Nephron progenitor cell (in vitro differentiated cells): ENCODE measurements at regions not wholly inside any gene's neighbourhood (a gene's known extent, or its start where the extent isn't known, plus 50 kb on each side); places are given as distances from the start of the nearest gene placed in this dataset.

Experiments used
- DNase-seq: peaks from one replicate; pipeline ENCODE4 v3.0.0; 2021
- H3K27ac Mint-ChIP-seq: 2 replicates; pipeline ENCODE4 v1.8.0; 2021; ENCODE audit warnings: mild to moderate bottlenecking, moderate library complexity, mixed read lengths
- H3K27me3 Mint-ChIP-seq: 2 replicates; pipeline ENCODE4 v1.8.0; 2021; ENCODE audit warnings: mild to moderate bottlenecking, low read depth, mixed read lengths; ENCODE audit not compliant: poor library complexity
- H3K36me3 Mint-ChIP-seq: 2 replicates; pipeline ENCODE4 v1.8.0; 2021; ENCODE audit warnings: low read depth, mixed read lengths
- H3K4me1 Mint-ChIP-seq: 2 replicates; pipeline ENCODE4 v1.8.0; 2021; ENCODE audit warnings: mixed read lengths
- H3K4me3 Mint-ChIP-seq: 2 replicates; pipeline ENCODE4 v1.8.0; 2021; ENCODE audit warnings: mild to moderate bottlenecking, moderate library complexity, mixed read lengths
- H3K9me3 Mint-ChIP-seq: 2 replicates; pipeline ENCODE4 v1.8.0; 2021; ENCODE audit warnings: mild to moderate bottlenecking, moderate library complexity, mixed read lengths
- CTCF ChIP-seq: fragments of 200-600 bp; sonication (generic); IDR thresholded peaks from 2 replicates; pipeline ENCODE4 v1.5.0; 2021; ENCODE audit warnings: antibody characterized with exemption

DNA sequence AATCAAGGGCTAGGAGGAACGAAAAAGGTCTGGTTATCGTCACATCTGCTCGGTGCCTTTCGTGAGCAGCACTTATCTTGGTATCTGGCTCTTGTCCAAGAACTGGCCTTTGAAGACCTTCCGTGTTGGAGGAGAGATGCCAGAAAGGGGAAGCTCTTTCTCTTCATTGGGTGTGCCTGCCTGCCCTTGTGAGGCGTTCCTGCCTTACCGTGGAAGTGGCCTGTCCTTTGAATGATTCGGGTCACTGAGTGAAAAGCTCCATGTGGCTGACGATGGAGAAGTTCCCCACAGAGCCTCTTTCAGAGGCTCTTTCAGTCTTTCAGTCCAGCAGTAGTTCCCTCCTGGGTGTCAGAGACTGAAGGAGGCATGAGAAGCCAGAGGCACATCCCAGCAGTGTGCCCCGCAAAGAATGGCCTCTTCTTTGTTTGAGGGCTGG, 121.5 kb upstream of the SLC10A2 start:
- no peaks in the 10 kb centered on the region for H3K9me3 Mint-ChIP-seq
- no peak overlapping the region for H3K27ac Mint-ChIP-seq
- H3K36me3 Mint-ChIP-seq, result no peaks in the 10 kb centered on the region
- H3K4me1 Mint-ChIP-seq, result peaks cover 40% of the 10 kb centered on the region
- no peak overlapping the region for H3K4me3 Mint-ChIP-seq
- DNase-seq, result no peak
- no peaks in the 10 kb centered on the region for H3K27me3 Mint-ChIP-seq
- TF ChIP-seq CTCF, result no peak

DNA sequence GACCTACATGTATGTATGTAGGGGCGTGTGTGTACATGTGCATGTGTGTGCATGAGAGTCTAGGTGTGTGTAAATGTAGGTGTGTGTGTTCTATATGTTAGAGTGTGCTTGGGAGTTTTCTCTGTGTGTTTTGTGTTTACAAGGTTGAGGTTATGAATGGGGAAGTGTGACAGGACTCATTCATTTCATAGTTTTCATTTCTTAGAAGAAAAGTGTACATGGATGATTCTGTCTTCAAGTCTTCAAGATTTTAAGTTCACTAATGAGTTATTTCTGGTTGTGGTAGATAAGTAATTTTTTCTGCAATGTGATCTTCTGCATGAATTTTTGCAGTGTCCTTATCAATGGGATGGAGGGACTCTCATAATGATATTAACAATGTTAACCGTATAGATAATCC, 118.2 kb upstream of the SLC10A2 start:
- peaks cover 14% of the 10 kb centered on the region for H3K4me1 Mint-ChIP-seq
- no peak overlapping the region for H3K4me3 Mint-ChIP-seq
- DNase-seq, result no peak
- H3K27ac Mint-ChIP-seq, result no peak overlapping the region
- H3K36me3 Mint-ChIP-seq, result no peaks in the 10 kb centered on the region
- no peaks in the 10 kb centered on the region for H3K9me3 Mint-ChIP-seq
- no peaks in the 10 kb centered on the region for H3K27me3 Mint-ChIP-seq
- TF ChIP-seq CTCF, result no peak

DNA sequence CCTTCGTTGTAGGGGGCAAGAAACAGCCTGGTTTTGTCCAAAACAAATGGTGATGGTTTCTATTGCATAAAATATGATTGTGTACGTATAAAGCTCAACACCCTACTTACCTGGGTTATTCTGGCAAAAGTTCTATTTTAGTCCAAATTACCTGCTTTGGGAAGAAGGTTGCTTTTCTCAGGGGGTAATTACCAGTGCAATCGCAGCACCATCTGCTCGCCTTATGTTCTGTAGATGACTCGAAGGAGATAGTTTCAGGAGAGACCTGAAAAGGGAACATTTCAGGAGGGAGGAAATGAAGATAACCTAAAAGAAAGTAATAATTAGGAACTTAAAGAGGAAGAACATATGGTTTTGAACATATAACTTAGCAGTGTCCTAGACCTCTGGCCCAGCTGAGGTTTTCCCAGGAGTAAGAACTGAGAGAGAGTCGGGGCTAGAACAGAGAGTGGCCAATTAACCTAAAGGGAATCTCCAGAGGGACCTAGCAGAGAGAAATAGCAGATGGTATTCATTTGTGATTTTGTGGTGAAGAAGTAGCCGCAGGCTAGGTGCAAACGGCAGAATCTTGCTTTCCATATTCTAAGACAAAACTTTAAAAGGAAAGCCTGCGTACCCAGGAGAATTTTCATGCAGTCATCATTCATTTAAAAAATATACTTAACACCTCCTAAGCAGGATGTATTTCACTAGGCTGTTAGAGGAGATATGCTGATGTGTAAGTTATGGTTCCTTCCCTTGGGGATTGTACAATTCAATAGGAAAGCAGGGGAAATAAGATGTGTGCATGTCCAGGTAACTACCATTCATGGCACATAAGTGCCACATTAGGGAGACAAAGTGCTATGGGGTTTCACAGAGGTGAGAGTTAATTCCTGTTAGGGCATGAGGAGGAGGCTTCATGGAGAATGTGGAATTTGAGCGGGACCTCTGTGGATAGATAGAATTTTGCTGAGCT, 113.0 kb upstream of the SLC10A2 start:
- no peak overlapping the region for H3K27ac Mint-ChIP-seq
- no peaks in the 10 kb centered on the region for H3K36me3 Mint-ChIP-seq
- H3K4me3 Mint-ChIP-seq, result no peak overlapping the region
- no peak for DNase-seq
- H3K9me3 Mint-ChIP-seq, result no peaks in the 10 kb centered on the region
- TF ChIP-seq CTCF, result no peak
- peaks cover 10% of the 10 kb centered on the region for H3K4me1 Mint-ChIP-seq
- H3K27me3 Mint-ChIP-seq, result no peaks in the 10 kb centered on the region

DNA sequence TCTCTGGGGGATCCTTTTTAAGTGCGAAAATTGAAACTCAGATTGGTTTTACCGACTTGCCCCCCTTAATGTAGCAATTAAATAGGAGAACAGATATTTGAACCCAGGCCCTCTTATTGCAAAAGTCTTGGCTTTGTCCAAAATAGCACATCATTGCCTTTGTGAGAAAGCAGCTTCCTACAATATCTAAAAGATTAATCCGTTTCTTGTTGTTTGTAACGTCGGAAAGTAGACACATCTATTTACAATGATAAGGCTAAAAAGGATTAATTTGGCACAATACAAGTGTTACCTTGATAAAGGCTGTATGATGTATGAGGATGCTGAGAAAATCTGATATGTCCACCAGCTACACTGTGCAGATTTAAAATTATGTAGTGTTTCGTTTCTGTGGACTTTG, 108.7 kb upstream of the SLC10A2 start:
- H3K4me3 Mint-ChIP-seq, result no peak overlapping the region
- no peak for TF ChIP-seq CTCF
- no peak overlapping the region for H3K27ac Mint-ChIP-seq
- no peaks in the 10 kb centered on the region for H3K36me3 Mint-ChIP-seq
- no peak for DNase-seq
- no peaks in the 10 kb centered on the region for H3K9me3 Mint-ChIP-seq
- H3K27me3 Mint-ChIP-seq, result no peaks in the 10 kb centered on the region
- H3K4me1 Mint-ChIP-seq, result peaks cover 10% of the 10 kb centered on the region

- no peak for DNase-seq
- Mint-ChIP-seq H3K27ac (peak overlapping the region; percentile 10), H3K4me3 (no peak overlapping the region), H3K9me3 (peaks cover 7% of the 10 kb centered on the region), H3K4me1 (no peaks in the 10 kb centered on the region), H3K36me3 (no peaks in the 10 kb centered on the region), H3K27me3 (no peaks in the 10 kb centered on the region)
- TF ChIP-seq CTCF, result no peak
Observed at GRCh38 chr13:103168901-103169508, 102.8 kb upstream of the SLC10A2 start.
